Neural cell (in vitro differentiated cells): ENCODE measurements at regions not wholly inside any gene's neighbourhood (a gene's known extent, or its start where the extent isn't known, plus 50 kb on each side); places are given as distances from the start of the nearest gene placed in this dataset.

Experiments used
- CTCF ChIP-seq: fragments of 450-650 bp; IDR thresholded peaks from 2 replicates; pipeline ENCODE4 v1.5.1; 2014; ENCODE audit warnings: antibody characterized with exemption, mild to moderate bottlenecking, moderate library complexity; ENCODE audit not compliant: poor library complexity, severe bottlenecking
- EP300 ChIP-seq: fragments of 450-650 bp; conservative IDR thresholded peaks from 2 replicates; pipeline ENCODE4 v1.6.1; 2014; ENCODE audit warnings: antibody characterized with exemption, mild to moderate bottlenecking, moderate library complexity; ENCODE audit not compliant: poor library complexity, severe bottlenecking
- POLR2AphosphoS5 ChIP-seq: IDR thresholded peaks from 2 replicates; pipeline ENCODE4 v1.6.1; 2012
- REST ChIP-seq: IDR thresholded peaks from 2 replicates; pipeline ENCODE4 v1.6.1; 2012; ENCODE audit warnings: borderline replicate concordance
- TAF1 ChIP-seq: IDR thresholded peaks from 2 replicates; pipeline ENCODE4 v1.6.1; 2012; ENCODE audit warnings: low read depth

- TF ChIP-seq POLR2AphosphoS5 (no peak), EP300 (no peak), TAF1 (no peak), CTCF (no peak), REST (no peak)
These were observed 93.9 kb downstream of the KCTD15 start for GRCh38 chr19:33890569-33890968.
